ENCODE measurements at regions not wholly inside any gene's neighbourhood (a gene's known extent, or its start where the extent isn't known, plus 50 kb on each side); places are given as distances from the start of the nearest gene placed in this dataset.

DNA sequence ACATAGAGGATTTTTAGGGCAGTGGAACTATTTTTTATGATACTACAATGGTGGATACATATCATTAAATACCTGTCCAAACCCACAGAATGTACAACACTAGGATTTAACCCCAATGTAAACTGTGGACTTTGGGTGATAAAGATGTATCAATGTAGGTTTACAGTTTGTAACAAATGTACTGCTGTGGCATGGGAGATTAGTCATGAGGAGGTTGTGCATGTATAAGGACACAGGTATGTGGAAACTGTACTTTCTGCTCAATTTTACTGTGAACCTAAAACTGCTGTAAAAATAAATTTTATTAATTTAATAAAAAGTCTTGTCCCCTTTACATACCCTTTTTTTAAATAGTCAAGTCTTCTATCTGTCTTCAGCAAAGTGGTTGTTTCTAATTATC, 322.5 kb upstream of the EPHA3 start:
- Histone ChIP-seq H3K36me3 (replicated peaks; ENCODE audit: insufficient read depth, low read length) (no peaks in the 10 kb centered on the region), H3F3A (ENCODE audit: insufficient read depth, low read length) (no peaks in the 10 kb centered on the region), H3K27me3 (replicated peaks; ENCODE audit: insufficient read depth, low read length) (no peaks in the 10 kb centered on the region), H3K9me3 (replicated peaks; ENCODE audit: insufficient read depth, low read length) (no peaks in the 10 kb centered on the region), H3K27ac (ENCODE audit: low read length) (no peak overlapping the region), H3K4me3 (ENCODE audit: low read length) (no peak overlapping the region), H3K79me2 (ENCODE audit: low read length) (no peaks in the 10 kb centered on the region), H3K4me1 (ENCODE audit: low read length) (no peaks in the 10 kb centered on the region), H3K9me2 (replicated peaks; ENCODE audit: insufficient read depth, low read length) (no peaks in the 10 kb centered on the region), H3K9ac (ENCODE audit: low read length) (no peak overlapping the region), H2AFZ (ENCODE audit: low read length) (no peak overlapping the region), H3K4me2 (ENCODE audit: low read depth, low read length) (no peak overlapping the region), H4K20me1 (ENCODE audit: insufficient read depth, low read length) (no peaks in the 10 kb centered on the region)
- TF ChIP-seq EZH2phosphoT487 (IDR thresholded peaks at IDR 0.05; ENCODE audit: low read length) (no peak), EZH2 (optimal IDR thresholded peaks at IDR 0.05; ENCODE audit: low read depth, low read length) (no peak)
- TF ChIP-seq, protein P1, sequence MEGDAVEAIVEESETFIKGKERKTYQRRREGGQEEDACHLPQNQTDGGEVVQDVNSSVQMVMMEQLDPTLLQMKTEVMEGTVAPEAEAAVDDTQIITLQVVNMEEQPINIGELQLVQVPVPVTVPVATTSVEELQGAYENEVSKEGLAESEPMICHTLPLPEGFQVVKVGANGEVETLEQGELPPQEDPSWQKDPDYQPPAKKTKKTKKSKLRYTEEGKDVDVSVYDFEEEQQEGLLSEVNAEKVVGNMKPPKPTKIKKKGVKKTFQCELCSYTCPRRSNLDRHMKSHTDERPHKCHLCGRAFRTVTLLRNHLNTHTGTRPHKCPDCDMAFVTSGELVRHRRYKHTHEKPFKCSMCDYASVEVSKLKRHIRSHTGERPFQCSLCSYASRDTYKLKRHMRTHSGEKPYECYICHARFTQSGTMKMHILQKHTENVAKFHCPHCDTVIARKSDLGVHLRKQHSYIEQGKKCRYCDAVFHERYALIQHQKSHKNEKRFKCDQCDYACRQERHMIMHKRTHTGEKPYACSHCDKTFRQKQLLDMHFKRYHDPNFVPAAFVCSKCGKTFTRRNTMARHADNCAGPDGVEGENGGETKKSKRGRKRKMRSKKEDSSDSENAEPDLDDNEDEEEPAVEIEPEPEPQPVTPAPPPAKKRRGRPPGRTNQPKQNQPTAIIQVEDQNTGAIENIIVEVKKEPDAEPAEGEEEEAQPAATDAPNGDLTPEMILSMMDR (IDR thresholded peaks at IDR 0.05; ENCODE audit: low read length): no peak
- no peak for DNase-seq

GRCh38 chr3:88785841-88786240, 321.6 kb upstream of the EPHA3 start:
- Histone ChIP-seq H3K9me3 (replicated peaks; ENCODE audit: insufficient read depth, low read length) (no peaks in the 10 kb centered on the region), H3K27ac (ENCODE audit: low read length) (no peak overlapping the region), H3K27me3 (replicated peaks; ENCODE audit: insufficient read depth, low read length) (no peaks in the 10 kb centered on the region), H3K9ac (ENCODE audit: low read length) (no peak overlapping the region), H2AFZ (ENCODE audit: low read length) (no peak overlapping the region), H3F3A (ENCODE audit: insufficient read depth, low read length) (no peaks in the 10 kb centered on the region), H3K36me3 (replicated peaks; ENCODE audit: insufficient read depth, low read length) (no peaks in the 10 kb centered on the region), H3K79me2 (ENCODE audit: low read length) (no peaks in the 10 kb centered on the region), H3K9me2 (replicated peaks; ENCODE audit: insufficient read depth, low read length) (no peaks in the 10 kb centered on the region), H3K4me3 (ENCODE audit: low read length) (no peak overlapping the region), H3K4me2 (ENCODE audit: low read depth, low read length) (no peak overlapping the region), H3K4me1 (ENCODE audit: low read length) (no peaks in the 10 kb centered on the region), H4K20me1 (ENCODE audit: insufficient read depth, low read length) (no peaks in the 10 kb centered on the region)
- no peak for DNase-seq
- TF ChIP-seq EZH2 (optimal IDR thresholded peaks at IDR 0.05; ENCODE audit: low read depth, low read length): no peak
- TF ChIP-seq EZH2phosphoT487 (IDR thresholded peaks at IDR 0.05; ENCODE audit: low read length): no peak
- TF ChIP-seq, protein P1 (IDR thresholded peaks at IDR 0.05; ENCODE audit: low read length): no peak

- Histone ChIP-seq H4K20me1 (ENCODE audit: insufficient read depth, low read length) (no peaks in the 10 kb centered on the region), H3K9me3 (replicated peaks; ENCODE audit: insufficient read depth, low read length) (no peaks in the 10 kb centered on the region), H3K9ac (ENCODE audit: low read length) (no peak overlapping the region), H3K4me2 (ENCODE audit: low read depth, low read length) (no peak overlapping the region), H3K4me1 (ENCODE audit: low read length) (no peaks in the 10 kb centered on the region), H3F3A (ENCODE audit: insufficient read depth, low read length) (no peaks in the 10 kb centered on the region), H3K4me3 (ENCODE audit: low read length) (no peak overlapping the region), H2AFZ (ENCODE audit: low read length) (no peak overlapping the region), H3K36me3 (replicated peaks; ENCODE audit: insufficient read depth, low read length) (no peaks in the 10 kb centered on the region), H3K27me3 (replicated peaks; ENCODE audit: insufficient read depth, low read length) (no peaks in the 10 kb centered on the region), H3K27ac (ENCODE audit: low read length) (no peak overlapping the region), H3K9me2 (replicated peaks; ENCODE audit: insufficient read depth, low read length) (no peaks in the 10 kb centered on the region), H3K79me2 (ENCODE audit: low read length) (no peaks in the 10 kb centered on the region)
- DNase-seq: no peak
- no peak for TF ChIP-seq EZH2phosphoT487 (IDR thresholded peaks at IDR 0.05; ENCODE audit: low read length)
- TF ChIP-seq, protein P1 (IDR thresholded peaks at IDR 0.05; ENCODE audit: low read length): no peak
- no peak for TF ChIP-seq EZH2 (optimal IDR thresholded peaks at IDR 0.05; ENCODE audit: low read depth, low read length)
These were observed 311.9 kb upstream of the EPHA3 start for GRCh38 chr3:88795503-88795902.

Measured in MM.1S (cell line).